Bronchial epithelial cell (primary cell): ENCODE measurements at regions not wholly inside any gene's neighbourhood (a gene's known extent, or its start where the extent isn't known, plus 50 kb on each side); places are given as distances from the start of the nearest gene placed in this dataset.
A peak's percentile ranks its signal among the peaks of the same experiment; 100 is the strongest.

Experiments
- DNase-seq: peaks from one replicate; pipeline ENCODE4 v3.0.0-alpha.2; 2010; ENCODE audit warnings: low read depth
- FAIRE-seq: peaks from 2 replicates; lab custom pipeline; 2011; peaks lifted over from hg19 to GRCh38; lab: Jason Lieb, UNC
- H3K27me3 ChIP-seq: 2 replicates; pipeline ENCODE4 v1.5.1; 2011; ENCODE audit warnings: low read length; ENCODE audit not compliant: control insufficient read depth, insufficient read depth
- H3K36me3 ChIP-seq: 2 replicates; pipeline ENCODE4 v1.5.1; 2011; ENCODE audit warnings: low read length; ENCODE audit not compliant: control insufficient read depth, insufficient read depth
- H3K4me3 ChIP-seq: 2 replicates; pipeline ENCODE4 v1.5.1; 2011; ENCODE audit warnings: mild to moderate bottlenecking, low read depth, low read length, control low read depth
- TF ChIP-seq, protein P1 (sequence below): IDR thresholded peaks from 2 replicates; pipeline ENCODE4 v1.5.1; 2011; ENCODE audit warnings: mild to moderate bottlenecking, moderate library complexity, low read length, control low read depth, inconsistent platforms; ENCODE audit not compliant: insufficient read depth, severe bottlenecking

DNA sequence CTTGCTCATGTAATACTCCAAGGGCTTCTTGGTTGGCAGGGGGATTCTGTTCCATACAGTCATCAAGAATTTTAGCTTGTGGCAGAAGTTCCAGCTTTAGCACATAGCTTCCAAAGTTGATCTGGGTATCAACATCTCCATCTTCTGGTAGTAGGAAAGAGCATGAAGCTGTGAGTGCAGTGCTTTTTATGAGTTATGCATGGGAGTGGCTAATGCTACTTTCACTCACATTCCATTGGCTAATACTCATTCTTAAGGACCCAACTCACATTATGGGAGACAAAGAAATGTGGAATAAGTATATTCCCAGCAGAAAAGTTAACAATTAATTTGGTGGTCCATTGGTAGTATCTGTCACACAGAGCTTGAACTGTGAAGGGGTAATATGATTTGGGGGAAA lies 194.2 kb upstream of the CHD1 start:
- FAIRE-seq, result no peak

DNA sequence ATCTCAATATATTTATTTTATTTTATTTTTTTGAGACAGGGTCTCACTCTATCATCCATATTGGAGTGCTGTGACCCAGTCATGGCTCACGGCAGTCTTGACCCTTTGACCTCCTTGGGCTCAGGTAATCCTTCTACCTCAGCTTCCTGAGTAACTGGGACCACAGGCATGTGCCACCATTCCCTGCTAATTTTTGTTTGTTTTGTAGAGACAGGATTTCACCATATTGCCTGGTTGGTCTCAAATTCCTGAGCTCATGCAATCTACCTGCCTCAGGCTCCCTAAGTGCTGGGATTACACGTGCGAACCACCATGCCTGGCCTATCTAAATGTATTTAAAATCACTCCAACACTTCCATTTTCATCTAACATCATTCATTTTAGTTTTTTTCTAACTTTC lies 190.5 kb upstream of the CHD1 start:
- no peak for DNase-seq
- Histone ChIP-seq H3K27me3 (no peaks in the 10 kb centered on the region), H3K36me3 (no peaks in the 10 kb centered on the region), H3K4me3 (no peak overlapping the region)
- TF ChIP-seq, protein P1, sequence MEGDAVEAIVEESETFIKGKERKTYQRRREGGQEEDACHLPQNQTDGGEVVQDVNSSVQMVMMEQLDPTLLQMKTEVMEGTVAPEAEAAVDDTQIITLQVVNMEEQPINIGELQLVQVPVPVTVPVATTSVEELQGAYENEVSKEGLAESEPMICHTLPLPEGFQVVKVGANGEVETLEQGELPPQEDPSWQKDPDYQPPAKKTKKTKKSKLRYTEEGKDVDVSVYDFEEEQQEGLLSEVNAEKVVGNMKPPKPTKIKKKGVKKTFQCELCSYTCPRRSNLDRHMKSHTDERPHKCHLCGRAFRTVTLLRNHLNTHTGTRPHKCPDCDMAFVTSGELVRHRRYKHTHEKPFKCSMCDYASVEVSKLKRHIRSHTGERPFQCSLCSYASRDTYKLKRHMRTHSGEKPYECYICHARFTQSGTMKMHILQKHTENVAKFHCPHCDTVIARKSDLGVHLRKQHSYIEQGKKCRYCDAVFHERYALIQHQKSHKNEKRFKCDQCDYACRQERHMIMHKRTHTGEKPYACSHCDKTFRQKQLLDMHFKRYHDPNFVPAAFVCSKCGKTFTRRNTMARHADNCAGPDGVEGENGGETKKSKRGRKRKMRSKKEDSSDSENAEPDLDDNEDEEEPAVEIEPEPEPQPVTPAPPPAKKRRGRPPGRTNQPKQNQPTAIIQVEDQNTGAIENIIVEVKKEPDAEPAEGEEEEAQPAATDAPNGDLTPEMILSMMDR, result no peak
- no peak for FAIRE-seq

More for the DNA sequence above, 194.2 kb upstream of the CHD1 start:
- TF ChIP-seq, protein P1, result no peak
- H3K4me3 ChIP-seq, result no peak overlapping the region
- H3K36me3 ChIP-seq, result no peaks in the 10 kb centered on the region
- DNase-seq, result peak; percentile 47
- no peaks in the 10 kb centered on the region for H3K27me3 ChIP-seq

DNA sequence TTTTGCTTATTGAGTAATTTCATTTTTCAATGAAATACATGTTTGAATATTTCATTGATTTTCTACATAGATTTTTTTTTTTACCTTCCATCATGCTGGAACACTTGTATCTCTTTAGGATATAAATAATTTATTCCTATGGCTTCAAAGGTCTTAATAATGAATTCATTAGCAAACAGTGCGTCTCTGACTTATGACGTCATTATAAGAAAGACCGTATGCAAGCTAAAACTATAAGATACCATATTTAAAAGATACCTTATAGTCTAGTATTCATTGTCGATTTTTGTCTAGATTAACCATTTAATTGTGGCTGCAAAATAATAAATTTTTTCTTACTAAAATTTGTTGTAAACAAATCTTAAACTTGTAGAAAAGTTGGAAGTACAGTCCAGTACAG lies 187.7 kb upstream of the CHD1 start:
- Histone ChIP-seq H3K27me3 (no peaks in the 10 kb centered on the region), H3K4me3 (no peak overlapping the region), H3K36me3 (no peaks in the 10 kb centered on the region)
- TF ChIP-seq, protein P1, result no peak
- FAIRE-seq, result no peak
- DNase-seq, result no peak

DNA sequence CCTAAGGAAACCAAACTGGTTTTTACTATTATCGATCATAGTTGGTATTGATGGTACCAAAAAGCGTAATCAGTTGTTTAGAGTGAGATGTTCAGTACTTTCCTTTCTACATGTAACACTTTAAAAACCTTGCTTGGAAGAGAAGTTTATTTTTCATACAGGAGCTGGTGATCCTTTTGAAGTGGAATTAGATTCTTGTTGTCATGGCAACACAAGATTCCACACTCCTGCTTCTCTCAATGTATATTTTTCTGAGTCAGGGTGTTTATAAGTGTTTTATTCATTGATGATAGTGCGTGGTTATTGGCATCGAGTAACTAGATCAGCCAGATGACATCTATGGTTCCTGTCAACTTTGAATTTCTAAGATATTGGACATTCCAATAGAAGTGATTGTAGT lies 181.1 kb upstream of the CHD1 start:
- DNase-seq (no peak), FAIRE-seq (no peak)
- H3K27me3 ChIP-seq, result no peaks in the 10 kb centered on the region
- H3K36me3 ChIP-seq, result no peaks in the 10 kb centered on the region
- H3K4me3 ChIP-seq, result no peak overlapping the region
- TF ChIP-seq, protein P1, result no peak

DNA sequence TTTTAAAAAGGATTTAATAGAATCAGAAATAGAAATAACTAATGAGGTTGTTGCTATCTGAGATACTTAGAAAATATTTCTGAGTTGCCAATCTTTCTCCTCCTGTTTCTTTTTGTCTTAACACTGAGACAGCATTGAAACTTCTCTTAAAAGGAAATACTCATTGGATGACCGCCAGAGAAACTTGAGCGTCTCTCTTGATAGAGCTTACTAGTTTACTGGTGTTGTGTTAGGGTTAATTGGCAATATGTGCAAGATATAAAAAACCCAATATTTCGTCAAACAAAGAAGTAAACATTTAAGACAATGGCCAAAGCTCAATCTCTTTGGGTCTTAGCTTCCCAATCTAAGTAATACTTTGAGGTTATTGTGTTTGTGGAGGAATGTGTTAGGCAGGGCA lies 176.4 kb upstream of the CHD1 start:
- DNase-seq, result no peak
- Histone ChIP-seq H3K36me3 (no peaks in the 10 kb centered on the region), H3K4me3 (no peak overlapping the region), H3K27me3 (no peaks in the 10 kb centered on the region)
- no peak for FAIRE-seq
- TF ChIP-seq, protein P1, result no peak

DNA sequence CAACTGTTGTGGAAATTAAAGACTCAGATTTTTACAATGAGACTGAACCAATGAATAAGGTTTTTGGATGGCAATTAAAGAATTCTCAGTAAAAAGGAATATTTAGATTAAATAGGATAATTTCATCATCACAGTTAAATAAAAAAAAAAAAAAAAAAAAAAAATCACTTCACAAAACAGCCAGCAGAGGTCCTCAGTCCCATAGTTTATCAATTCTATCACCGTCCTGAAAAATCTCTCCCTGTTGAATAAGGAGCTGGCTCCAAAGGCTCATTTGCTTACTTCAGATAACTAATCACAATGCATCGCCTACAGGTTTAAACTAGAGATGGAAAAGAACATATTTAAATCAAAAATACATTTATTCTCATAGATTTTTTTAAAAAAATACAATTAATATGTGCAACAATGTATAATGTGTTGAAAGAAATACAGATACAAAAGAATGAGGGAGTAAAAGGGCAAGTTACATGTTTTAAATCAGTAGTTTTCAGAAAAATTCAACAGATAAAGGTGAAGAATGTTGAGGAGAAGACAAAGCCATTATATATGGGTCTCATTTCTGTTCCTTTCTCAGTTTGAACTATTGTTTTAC lies 175.8 kb upstream of the CHD1 start:
- TF ChIP-seq, protein P1, result peak; percentile 37
- FAIRE-seq (no peak), DNase-seq (peak; percentile 30)
- Histone ChIP-seq H3K27me3 (no peaks in the 10 kb centered on the region), H3K4me3 (no peak overlapping the region), H3K36me3 (no peaks in the 10 kb centered on the region)
